ENCODE measurements at regions not wholly inside any gene's neighbourhood (a gene's known extent, or its start where the extent isn't known, plus 50 kb on each side); places are given as distances from the start of the nearest gene placed in this dataset.
"Not testable (repeated sequence)": the region's sequence is repeated elsewhere in the genome, so short reads cannot be mapped to it uniquely, and the experiment has no call there.

DNA sequence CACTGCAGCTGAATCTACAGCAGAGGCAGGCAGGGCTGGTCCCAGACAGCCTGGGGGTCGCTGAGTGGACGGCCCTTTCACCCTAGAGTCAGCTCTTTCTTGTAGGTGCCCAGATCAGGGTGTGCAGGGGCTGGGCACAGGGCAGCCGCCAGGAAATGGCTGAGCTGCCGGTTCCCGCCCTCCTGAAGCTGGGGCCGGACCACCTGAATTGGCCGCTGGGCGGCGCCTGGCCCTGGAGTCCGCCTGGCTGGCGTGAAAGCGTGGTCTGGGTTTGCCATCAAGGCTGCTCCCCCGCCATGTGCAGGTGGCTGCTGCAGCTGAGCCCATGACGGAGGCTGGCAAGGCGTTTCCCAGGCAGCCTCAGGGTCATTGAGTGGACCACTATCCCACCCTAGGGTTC, 85.7 kb downstream of the POTEM start:
- H3K4me3 ChIP-seq (ENCODE audit: low read depth, poor library complexity, severe bottlenecking); intact Hi-C loops (cut with DNase I; ENCODE audit: low total_unique reads); DNase-seq (ENCODE audit: low spot score in 2 of 2): not testable (repeated sequence)
- WGBS, 2 donors = no CpG with 5 or more reads among the region's 15 CpGs

DNA sequence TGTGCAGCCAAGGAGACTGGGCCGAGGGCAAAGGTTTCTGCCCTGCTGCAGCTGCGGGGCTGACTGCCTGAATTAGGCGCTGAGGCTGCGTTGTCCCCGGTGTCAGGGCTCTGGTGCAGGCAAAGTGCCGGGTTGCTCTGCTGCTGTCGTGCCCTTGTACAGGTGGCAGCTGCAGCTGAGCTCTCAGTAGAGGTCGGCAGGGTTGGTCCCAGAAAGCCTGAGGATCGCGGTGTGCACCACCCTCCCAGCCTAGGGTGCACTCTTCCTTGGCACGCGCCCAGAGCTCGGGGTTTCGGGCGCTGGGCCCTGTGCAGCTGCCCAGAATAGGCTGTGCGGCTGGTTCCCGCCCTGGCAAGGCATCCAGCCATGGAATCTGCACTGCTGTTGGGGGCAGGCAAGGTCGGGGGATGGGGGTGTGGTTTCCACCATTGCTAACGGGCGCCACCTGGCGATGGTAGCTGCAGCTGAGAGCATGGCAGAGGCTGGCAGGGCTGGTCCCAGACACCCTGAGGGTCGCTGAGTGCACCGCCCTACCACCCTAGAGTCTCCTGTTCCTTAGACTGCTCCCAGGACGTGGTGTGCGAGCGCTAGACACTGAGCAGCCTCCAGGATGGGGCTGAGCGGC, 86.3 kb downstream of the POTEM start:
- intact Hi-C loops (cut with DNase I; ENCODE audit: low total_unique reads); H3K4me3 ChIP-seq (ENCODE audit: low read depth, poor library complexity, severe bottlenecking); DNase-seq (ENCODE audit: low spot score in 2 of 2): not testable (repeated sequence)
- no CpG with 5 or more reads among the region's 27 CpGs for WGBS, 2 donors

GRCh38 chr14:19054108-19054721, 87.0 kb downstream of the POTEM start:
- DNase-seq (ENCODE audit: low spot score in 2 of 2); intact Hi-C loops (cut with DNase I; ENCODE audit: low total_unique reads); H3K4me3 ChIP-seq (ENCODE audit: low read depth, poor library complexity, severe bottlenecking): not testable (repeated sequence)
- WGBS, 2 donors = no CpG with 5 or more reads among the region's 27 CpGs

GRCh38 chr14:19054934-19055333, 87.7 kb downstream of the POTEM start:
- intact Hi-C loops (cut with DNase I; ENCODE audit: low total_unique reads) = not testable (repeated sequence)
- WGBS, 2 donors = no CpG with 5 or more reads among the region's 20 CpGs

GRCh38 chr14:19059066-19059465, 91.8 kb downstream of the POTEM start:
- intact Hi-C loops (cut with DNase I; ENCODE audit: low total_unique reads); DNase-seq (ENCODE audit: low spot score in 2 of 2); H3K4me3 ChIP-seq (ENCODE audit: low read depth, poor library complexity, severe bottlenecking): not testable (repeated sequence)
- 35 to 44% methylated on average over 2 of the region's 2 CpGs for WGBS, 2 donors

More at GRCh38 chr14:19054934-19055333, 87.7 kb downstream of the POTEM start:
- H3K4me3 ChIP-seq (ENCODE audit: low read depth, poor library complexity, severe bottlenecking); DNase-seq (ENCODE audit: low spot score in 2 of 2): not testable (repeated sequence)

DNA sequence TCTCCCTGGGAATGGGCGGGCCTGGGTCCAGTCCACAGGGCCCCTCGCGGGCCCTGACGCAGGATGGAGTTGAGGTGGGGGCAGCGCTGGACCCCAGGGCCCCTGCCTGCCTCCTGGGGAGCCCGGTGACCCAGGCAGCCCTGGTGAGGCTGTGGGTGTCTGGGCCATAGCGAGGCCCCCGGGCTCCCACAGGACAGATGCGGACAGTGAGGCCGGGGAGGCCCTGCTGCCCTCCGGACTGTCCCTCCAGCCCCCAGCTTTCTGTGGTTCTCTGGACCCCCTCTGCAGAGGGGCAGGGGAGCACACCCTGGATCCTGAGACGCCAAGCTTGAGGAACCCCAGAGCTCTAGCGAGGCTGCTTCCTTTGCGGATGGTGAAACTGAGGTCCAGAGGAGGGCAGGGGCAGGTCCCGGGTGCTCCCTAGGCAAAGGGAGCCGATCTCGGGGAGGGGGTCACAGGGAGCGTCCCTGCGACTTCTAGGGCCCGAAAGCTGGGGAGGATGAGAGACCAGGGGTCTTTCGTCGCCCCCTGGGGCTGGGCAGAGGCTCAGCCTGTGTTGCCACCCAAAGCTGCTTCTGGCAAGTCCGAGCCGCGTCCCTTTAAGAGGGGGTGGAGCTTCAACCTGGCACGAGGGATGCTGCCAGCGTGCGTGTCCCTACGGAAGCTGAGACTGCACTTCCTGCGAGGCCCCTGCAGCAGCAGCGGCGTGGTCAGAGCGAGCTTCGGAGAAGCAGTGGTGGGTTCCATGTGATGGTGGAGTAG, 94.6 kb downstream of the POTEM start:
- WGBS, 2 donors = no CpG with 5 or more reads among the region's 34 CpGs
- H3K4me3 ChIP-seq (ENCODE audit: low read depth, poor library complexity, severe bottlenecking); intact Hi-C loops (cut with DNase I; ENCODE audit: low total_unique reads); DNase-seq (ENCODE audit: low spot score in 2 of 2): not testable (repeated sequence)

GRCh38 chr14:19068957-19069356, 101.7 kb downstream of the POTEM start:
- H3K4me3 ChIP-seq (ENCODE audit: low read depth, poor library complexity, severe bottlenecking); intact Hi-C loops (cut with DNase I; ENCODE audit: low total_unique reads); DNase-seq (ENCODE audit: low spot score in 2 of 2): not testable (repeated sequence)
- no CpG with 5 or more reads among the region's 3 CpGs for WGBS, 2 donors

GRCh38 chr14:19072518-19072917, 105.3 kb downstream of the POTEM start:
- intact Hi-C loops (cut with DNase I; ENCODE audit: low total_unique reads); H3K4me3 ChIP-seq (ENCODE audit: low read depth, poor library complexity, severe bottlenecking); DNase-seq (ENCODE audit: low spot score in 2 of 2): not testable (repeated sequence)
- WGBS, 2 donors = no CpG with 5 or more reads among the region's 2 CpGs

DNA sequence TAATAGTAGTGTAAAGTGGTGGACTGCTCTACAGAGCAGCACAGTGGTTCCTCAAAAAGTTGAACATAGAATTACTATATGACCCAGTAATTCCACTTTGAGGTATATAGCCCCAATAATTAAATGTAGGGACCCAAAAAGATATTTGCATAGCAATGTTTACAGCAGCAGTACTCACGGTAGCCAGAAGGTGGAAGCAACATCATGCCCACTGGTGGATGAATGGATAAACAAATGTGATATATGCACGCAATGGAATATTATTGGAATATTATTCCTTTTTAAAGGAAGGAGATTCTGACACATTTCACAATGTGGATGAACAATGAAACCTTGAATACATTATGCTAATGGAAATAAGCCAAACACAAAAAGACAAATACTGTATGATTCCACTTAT, 121.4 kb downstream of the POTEM start:
- intact Hi-C loops (cut with DNase I; ENCODE audit: low total_unique reads); H3K4me3 ChIP-seq (ENCODE audit: low read depth, poor library complexity, severe bottlenecking); DNase-seq (ENCODE audit: low spot score in 2 of 2): not testable (repeated sequence)
- 35% methylated on average over 2 of the region's 2 CpGs; no CpG with 5 or more reads in 1 of the 2 donors for WGBS, 2 donors

GRCh38 chr14:19093227-19093626, 126.0 kb downstream of the POTEM start:
- no CpG with 5 or more reads among the region's 5 CpGs for WGBS, 2 donors
- intact Hi-C loops (cut with DNase I; ENCODE audit: low total_unique reads); H3K4me3 ChIP-seq (ENCODE audit: low read depth, poor library complexity, severe bottlenecking): not testable (repeated sequence)

GRCh38 chr14:19094731-19095130, 127.5 kb downstream of the POTEM start:
- H3K4me3 ChIP-seq (ENCODE audit: low read depth, poor library complexity, severe bottlenecking); intact Hi-C loops (cut with DNase I; ENCODE audit: low total_unique reads); DNase-seq (ENCODE audit: low spot score in 2 of 2): not testable (repeated sequence)
- WGBS, 2 donors = 40 to 50% methylated on average over 1 of the region's 2 CpGs

More at GRCh38 chr14:19093227-19093626, 126.0 kb downstream of the POTEM start:
- not testable (repeated sequence) for DNase-seq (ENCODE audit: low spot score in 2 of 2)

DNA sequence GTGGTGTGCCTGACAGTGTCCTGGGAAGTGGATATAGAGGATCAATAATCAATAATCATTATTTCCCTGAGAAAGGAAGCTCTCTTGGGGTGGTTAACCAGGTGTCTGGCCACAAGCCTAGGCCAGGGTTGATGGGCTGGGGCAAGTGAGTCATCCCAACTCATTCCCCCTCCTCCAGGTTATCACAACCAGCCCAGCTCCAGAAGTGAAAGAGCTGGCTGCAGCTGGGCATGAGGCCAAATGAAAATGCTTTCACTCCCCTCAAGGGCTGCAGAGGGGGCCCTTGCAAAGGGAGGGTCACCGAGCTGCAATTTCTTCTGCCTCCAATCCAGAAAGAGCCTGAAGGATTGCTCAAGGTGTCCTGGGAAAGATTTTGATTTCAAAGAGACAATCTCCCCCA, 127.9 kb downstream of the POTEM start:
- intact Hi-C loops (cut with DNase I; ENCODE audit: low total_unique reads); H3K4me3 ChIP-seq (ENCODE audit: low read depth, poor library complexity, severe bottlenecking); DNase-seq (ENCODE audit: low spot score in 2 of 2): not testable (repeated sequence)
- no CpG with 5 or more reads among the region's 1 CpG for WGBS, 2 donors

Measured in lower leg skin (tissue), 3 donors.